Esophagus muscularis mucosa (tissue), 4 donors: ENCODE measurements at regions not wholly inside any gene's neighbourhood (a gene's known extent, or its start where the extent isn't known, plus 50 kb on each side); places are given as distances from the start of the nearest gene placed in this dataset.

Experiments used
- EP300 ChIP-seq: sonication (generic); formaldehyde crosslinking; IDR thresholded peaks from one replicate; pipeline ENCODE4 v1.6.1; 2017; ENCODE audit warnings: antibody characterized with exemption
- POLR2A ChIP-seq: fragments of 450-650 bp; IDR thresholded peaks from one replicate; pipeline ENCODE4 v1.6.1; 2017; ENCODE audit warnings: antibody characterized with exemption, moderate library complexity, mild to moderate bottlenecking, low read depth
- POLR2AphosphoS5 ChIP-seq, 2 donors: sonication (generic); formaldehyde crosslinking; IDR thresholded peaks; one replicate each; pipeline ENCODE4 v1.6.1; 2017; ENCODE audit warnings: antibody characterized with exemption in 2 of 2
- TF ChIP-seq, protein P1 (sequence below), 3 experiments: fragments of 200-600 bp in 2 of 3; fragments of 450-650 bp in 1 of 3; sonication (generic) in 2 of 3; IDR thresholded peaks; one replicate each; pipeline ENCODE4 v1.5.1; 2017 to 2019; ENCODE audit warnings: antibody characterized with exemption in 3 of 3, mild to moderate bottlenecking in 2 of 3, moderate library complexity in 1 of 3

DNA sequence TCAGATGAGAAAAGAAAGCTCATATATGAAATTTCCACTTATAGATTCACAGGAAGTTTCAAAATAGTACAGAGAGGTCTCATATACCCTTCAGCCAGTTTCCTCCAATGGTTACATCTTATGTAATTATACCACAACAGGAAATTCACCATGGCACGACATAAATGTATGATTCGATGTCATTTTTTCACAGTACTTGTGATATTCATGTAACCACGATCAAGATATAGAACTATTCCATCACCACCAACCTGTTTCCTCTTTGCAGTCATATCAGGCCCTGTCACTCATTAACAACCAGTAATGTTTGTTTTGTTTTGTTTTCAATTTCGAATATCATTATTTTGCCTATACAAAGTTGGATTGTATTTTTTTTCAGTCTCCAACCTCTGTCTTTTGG lies 314.3 kb upstream of the POU3F3 start:
- TF ChIP-seq POLR2A (no peak), POLR2AphosphoS5 (IDR thresholded peaks at IDR 0.05) (no peak), EP300 (no peak)
- TF ChIP-seq, protein P1, sequence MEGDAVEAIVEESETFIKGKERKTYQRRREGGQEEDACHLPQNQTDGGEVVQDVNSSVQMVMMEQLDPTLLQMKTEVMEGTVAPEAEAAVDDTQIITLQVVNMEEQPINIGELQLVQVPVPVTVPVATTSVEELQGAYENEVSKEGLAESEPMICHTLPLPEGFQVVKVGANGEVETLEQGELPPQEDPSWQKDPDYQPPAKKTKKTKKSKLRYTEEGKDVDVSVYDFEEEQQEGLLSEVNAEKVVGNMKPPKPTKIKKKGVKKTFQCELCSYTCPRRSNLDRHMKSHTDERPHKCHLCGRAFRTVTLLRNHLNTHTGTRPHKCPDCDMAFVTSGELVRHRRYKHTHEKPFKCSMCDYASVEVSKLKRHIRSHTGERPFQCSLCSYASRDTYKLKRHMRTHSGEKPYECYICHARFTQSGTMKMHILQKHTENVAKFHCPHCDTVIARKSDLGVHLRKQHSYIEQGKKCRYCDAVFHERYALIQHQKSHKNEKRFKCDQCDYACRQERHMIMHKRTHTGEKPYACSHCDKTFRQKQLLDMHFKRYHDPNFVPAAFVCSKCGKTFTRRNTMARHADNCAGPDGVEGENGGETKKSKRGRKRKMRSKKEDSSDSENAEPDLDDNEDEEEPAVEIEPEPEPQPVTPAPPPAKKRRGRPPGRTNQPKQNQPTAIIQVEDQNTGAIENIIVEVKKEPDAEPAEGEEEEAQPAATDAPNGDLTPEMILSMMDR (IDR thresholded peaks at IDR 0.05) = no peak
